ENCODE measurements at regions not wholly inside any gene's neighbourhood (a gene's known extent, or its start where the extent isn't known, plus 50 kb on each side); places are given as distances from the start of the nearest gene placed in this dataset.

- H3K27me3 ChIP-seq, result no peaks in the 10 kb centered on the region
- H3K27ac ChIP-seq, result no peak overlapping the region
- H3K36me3 ChIP-seq, result no peaks in the 10 kb centered on the region
- H3K4me3 ChIP-seq, result no peak overlapping the region
- in situ Hi-C loops (cut with MboI; ENCODE audit: low pct_ligation_motif_present in 1 of 4, low pct_unique_long_range_greater_than_20kb in 1 of 4, low sequenced_read_pairs in 3 of 4), result no loop called here
- 87 to 88% methylated on average over 3 of the region's 3 CpGs for WGBS, 2 donors (ENCODE audit: low coverage in 1 of 2)
- DNase-seq, result no peak
- H3K4me1 ChIP-seq, result no peaks in the 10 kb centered on the region
- TF ChIP-seq POLR2A (IDR thresholded peaks at IDR 0.05), result no peak
- TF ChIP-seq CTCF (IDR thresholded peaks at IDR 0.05), result no peak
- TF ChIP-seq POLR2AphosphoS5 (IDR thresholded peaks at IDR 0.05), result no peak
- TF ChIP-seq EP300 (IDR thresholded peaks at IDR 0.05; ENCODE audit: low read depth), result no peak
- intact Hi-C loops (cut with DNase I; ENCODE audit: low total_unique reads), result no loop called here
- H3K9me3 ChIP-seq, result no peaks in the 10 kb centered on the region
Measured at GRCh38 chr5:63674881-63675280, 287.4 kb downstream of the HTR1A start.

- in situ Hi-C loops (cut with MboI; ENCODE audit: low pct_ligation_motif_present in 1 of 4, low pct_unique_long_range_greater_than_20kb in 1 of 4, low sequenced_read_pairs in 3 of 4) (no loop called here), intact Hi-C loops (cut with DNase I; ENCODE audit: low total_unique reads) (no loop called here)
- no peak for DNase-seq
Measured at GRCh38 chr5:63655043-63655442, 307.2 kb downstream of the HTR1A start.

GRCh38 chr5:63650581-63650980 lies 311.7 kb downstream of the HTR1A start:
- DNase-seq, result no peak
- TF ChIP-seq EP300 (IDR thresholded peaks at IDR 0.05; ENCODE audit: low read depth), result no peak
- TF ChIP-seq CTCF (IDR thresholded peaks at IDR 0.05), result no peak
- TF ChIP-seq POLR2AphosphoS5 (IDR thresholded peaks at IDR 0.05), result no peak
- TF ChIP-seq POLR2A (IDR thresholded peaks at IDR 0.05), result no peak
- intact Hi-C loops (cut with DNase I; ENCODE audit: low total_unique reads), result no loop called here
- Histone ChIP-seq H3K9me3 (no peaks in the 10 kb centered on the region), H3K27me3 (no peaks in the 10 kb centered on the region), H3K4me1 (no peaks in the 10 kb centered on the region), H3K4me3 (no peak overlapping the region), H3K27ac (no peak overlapping the region), H3K36me3 (no peaks in the 10 kb centered on the region)
- 77 to 93% methylated on average over 1 to 2 of the region's 2 CpGs for WGBS, 2 donors (ENCODE audit: low coverage in 1 of 2)
- in situ Hi-C loops (cut with MboI; ENCODE audit: low pct_ligation_motif_present in 1 of 4, low pct_unique_long_range_greater_than_20kb in 1 of 4, low sequenced_read_pairs in 3 of 4), result no loop called here

More at GRCh38 chr5:63655043-63655442, 307.2 kb downstream of the HTR1A start:
- no peaks in the 10 kb centered on the region for H3K27me3 ChIP-seq
- H3K27ac ChIP-seq, result no peak overlapping the region
- no peaks in the 10 kb centered on the region for H3K36me3 ChIP-seq
- H3K4me3 ChIP-seq, result no peak overlapping the region
- no peak for TF ChIP-seq EP300 (IDR thresholded peaks at IDR 0.05; ENCODE audit: low read depth)
- no peak for TF ChIP-seq POLR2A (IDR thresholded peaks at IDR 0.05)
- no peak for TF ChIP-seq POLR2AphosphoS5 (IDR thresholded peaks at IDR 0.05)
- no peak for TF ChIP-seq CTCF (IDR thresholded peaks at IDR 0.05)
- H3K9me3 ChIP-seq, result no peaks in the 10 kb centered on the region
- 76 to 79% methylated on average over 1 of the region's 1 CpG for WGBS, 2 donors (ENCODE audit: low coverage in 1 of 2)
- H3K4me1 ChIP-seq, result no peaks in the 10 kb centered on the region

GRCh38 chr5:63648376-63648775 lies 313.9 kb downstream of the HTR1A start:
- Histone ChIP-seq H3K36me3 (no peaks in the 10 kb centered on the region), H3K27me3 (no peaks in the 10 kb centered on the region), H3K4me3 (no peak overlapping the region), H3K4me1 (no peaks in the 10 kb centered on the region), H3K27ac (no peak overlapping the region), H3K9me3 (no peaks in the 10 kb centered on the region)
- DNase-seq, result no peak
- in situ Hi-C loops (cut with MboI; ENCODE audit: low pct_ligation_motif_present in 1 of 4, low pct_unique_long_range_greater_than_20kb in 1 of 4, low sequenced_read_pairs in 3 of 4), result no loop called here
- TF ChIP-seq CTCF (IDR thresholded peaks at IDR 0.05) (no peak), EP300 (IDR thresholded peaks at IDR 0.05; ENCODE audit: low read depth) (no peak), POLR2A (IDR thresholded peaks at IDR 0.05) (no peak), POLR2AphosphoS5 (IDR thresholded peaks at IDR 0.05) (no peak)
- intact Hi-C loops (cut with DNase I; ENCODE audit: low total_unique reads), result no loop called here

Data from transverse colon (tissue), 4 donors.